Esophagus muscularis mucosa (tissue), 3 donors: ENCODE measurements at regions not wholly inside any gene's neighbourhood (a gene's known extent, or its start where the extent isn't known, plus 50 kb on each side); places are given as distances from the start of the nearest gene placed in this dataset.

Experiments
- CTCF ChIP-seq, 3 experiments: fragments of 200-600 bp in 2 of 3; fragments of 450-650 bp in 1 of 3; sonication (generic) in 2 of 3; IDR thresholded peaks; one replicate each; pipeline ENCODE4 v1.5.1; 2017 to 2019; ENCODE audit warnings: antibody characterized with exemption in 3 of 3, mild to moderate bottlenecking in 2 of 3, moderate library complexity in 1 of 3
- EP300 ChIP-seq: sonication (generic); formaldehyde crosslinking; IDR thresholded peaks from one replicate; pipeline ENCODE4 v1.6.1; 2017; ENCODE audit warnings: antibody characterized with exemption

DNA sequence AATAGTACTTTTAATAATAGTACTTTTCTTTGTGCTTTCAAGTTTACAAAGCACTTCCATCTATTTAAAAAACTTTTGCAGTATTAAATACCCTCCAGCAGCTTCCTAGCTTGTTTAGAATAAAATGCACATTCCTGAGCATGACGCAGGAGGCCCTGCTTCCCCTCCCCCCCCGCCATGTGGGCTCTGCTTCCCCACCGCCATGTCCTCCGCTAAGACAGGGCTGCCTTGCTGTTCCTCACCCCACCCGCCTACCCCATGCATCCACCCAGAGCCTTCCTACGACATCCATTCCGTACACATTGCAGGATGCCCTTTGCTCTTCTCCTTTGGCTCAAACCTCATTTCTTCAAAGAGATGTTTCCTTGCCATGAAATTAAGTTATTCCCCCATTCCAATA, 205.9 kb upstream of the MSX2 start:
- TF ChIP-seq EP300 (no peak), CTCF (IDR thresholded peaks at IDR 0.05) (no peak)
